HG02884 (cell line): ENCODE measurements at regions not wholly inside any gene's neighbourhood (a gene's known extent, or its start where the extent isn't known, plus 50 kb on each side); places are given as distances from the start of the nearest gene placed in this dataset.
"Not testable (repeated sequence)": the region's sequence is repeated elsewhere in the genome, so short reads cannot be mapped to it uniquely, and the experiment has no call there.

ENCODE experiments used
- ATAC-seq: cut with Tn5 transposase; IDR thresholded peaks from one replicate; pipeline ENCODE4 v1.9.1; 2021; ENCODE audit warnings: mild to moderate bottlenecking, moderate library complexity; ENCODE audit not compliant: unreplicated experiment

DNA sequence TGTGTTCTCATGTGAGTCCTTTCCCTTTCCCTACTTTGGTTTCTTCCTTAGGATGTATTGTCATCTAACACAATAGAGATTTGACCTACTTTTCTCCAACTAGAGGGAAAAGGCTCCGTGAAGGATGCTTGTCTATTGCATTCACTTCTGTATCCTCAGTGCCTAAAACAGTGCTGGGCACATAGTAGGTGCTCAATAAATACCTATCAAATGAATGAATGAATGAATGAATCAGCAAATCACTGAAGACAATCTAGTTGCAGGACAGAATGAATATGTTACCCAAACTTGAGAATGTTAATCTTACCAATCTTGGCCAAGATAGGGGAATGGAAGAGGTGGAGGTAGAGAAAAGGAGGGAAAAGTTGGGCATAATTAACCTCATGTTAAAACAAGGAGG lies 131.2 kb upstream of the FOXN2 start:
- no peak for ATAC-seq

GRCh38 chr2:48183991-48184390 lies 130.5 kb upstream of the FOXN2 start:
- no peak for ATAC-seq

- ATAC-seq = no peak
Measured at GRCh38 chr2:48187503-48187902, 127.0 kb upstream of the FOXN2 start.

DNA sequence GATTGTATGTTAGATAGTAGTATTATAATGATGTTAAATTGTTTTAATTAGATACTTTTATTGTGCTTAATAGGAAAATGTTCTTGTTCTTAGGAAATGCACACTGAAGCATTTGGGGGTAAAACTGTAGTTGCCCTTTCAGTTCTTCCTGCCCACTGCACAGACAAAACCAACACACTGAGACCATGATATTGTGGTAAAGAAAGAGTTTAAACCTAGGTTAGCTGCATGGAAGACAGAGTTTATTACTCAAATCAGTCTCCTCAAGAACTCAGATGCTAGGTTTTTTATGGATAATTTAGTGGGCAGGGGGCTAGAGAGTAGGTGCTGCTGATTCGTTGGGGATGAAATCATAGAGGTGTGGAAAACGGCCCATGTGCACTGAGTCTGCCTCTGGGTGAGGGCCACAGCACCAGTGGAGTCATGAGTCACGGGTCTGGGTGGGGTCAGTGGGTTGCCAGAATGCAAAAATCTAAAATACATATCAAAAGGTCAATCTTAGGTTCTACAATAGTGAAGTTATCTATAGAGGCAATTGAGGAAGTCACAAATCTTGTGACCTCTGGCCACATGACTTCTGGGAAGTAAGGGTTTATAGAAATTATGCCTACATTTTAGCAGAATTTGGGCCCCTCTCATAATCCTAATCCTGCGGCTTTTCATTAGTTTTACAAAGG lies 124.8 kb upstream of the FOXN2 start:
- ATAC-seq = no peak

DNA sequence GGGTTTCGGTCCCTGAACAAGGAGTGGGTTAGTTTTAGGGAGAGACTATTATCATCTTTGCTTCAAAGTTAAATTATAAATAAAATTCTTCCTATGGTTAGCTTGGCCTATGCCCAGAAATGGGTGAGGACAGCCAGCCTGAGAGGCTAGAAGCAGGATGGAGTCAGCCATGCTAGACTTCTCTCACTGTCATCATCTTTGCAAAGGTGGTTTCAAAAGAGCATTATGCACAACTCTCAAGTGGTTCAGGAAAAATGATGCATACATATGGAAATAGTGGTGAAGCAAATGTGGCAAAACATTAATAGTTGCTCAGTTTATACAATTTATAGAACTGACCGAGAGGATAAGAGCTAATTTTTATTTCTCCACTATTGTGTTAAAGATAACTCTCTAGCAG lies 124.3 kb upstream of the FOXN2 start:
- no peak for ATAC-seq

DNA sequence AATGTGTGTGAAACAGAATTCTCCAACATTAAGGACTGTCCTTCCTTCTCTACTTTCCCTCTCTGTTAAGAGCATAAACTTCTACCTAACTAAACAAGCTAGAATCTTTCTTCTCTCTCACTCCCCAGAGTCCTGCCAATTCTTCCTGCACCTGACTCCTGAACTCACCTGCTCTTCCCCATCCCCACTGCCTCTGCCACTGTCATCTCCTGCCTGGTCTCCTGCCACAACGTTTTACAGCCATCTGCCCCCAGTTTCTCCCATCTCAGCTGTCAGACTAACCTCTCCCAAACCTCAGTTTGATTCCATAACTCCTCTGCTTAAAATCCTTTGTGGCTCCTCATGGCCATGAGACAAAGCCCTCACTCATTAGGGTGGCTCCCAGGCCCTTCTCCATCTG lies 119.8 kb upstream of the FOXN2 start:
- no peak for ATAC-seq

DNA sequence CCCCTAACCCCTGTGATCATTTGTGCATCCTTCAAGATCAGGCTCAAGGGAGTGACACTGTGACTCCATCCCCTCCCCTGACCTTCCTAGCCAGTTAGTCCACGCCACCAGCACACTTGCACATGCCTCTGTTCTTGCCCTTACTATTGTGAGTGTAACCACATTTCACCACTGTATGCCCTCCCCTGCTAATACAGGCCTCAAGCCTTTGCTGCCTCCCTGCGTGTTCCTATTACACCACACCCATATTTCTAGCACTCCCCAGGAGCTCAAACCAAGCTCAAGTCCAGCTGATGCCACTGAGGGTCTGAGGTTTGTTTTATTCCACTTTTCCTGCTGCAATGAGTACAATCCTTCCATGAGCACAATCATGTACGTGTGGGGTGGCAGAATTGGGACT lies 119.3 kb upstream of the FOXN2 start:
- no peak for ATAC-seq

- ATAC-seq = no peak
Measured at GRCh38 chr2:48197618-48198017, 116.9 kb upstream of the FOXN2 start.

- ATAC-seq = no peak
Measured at GRCh38 chr2:48198371-48198770, 116.1 kb upstream of the FOXN2 start.

DNA sequence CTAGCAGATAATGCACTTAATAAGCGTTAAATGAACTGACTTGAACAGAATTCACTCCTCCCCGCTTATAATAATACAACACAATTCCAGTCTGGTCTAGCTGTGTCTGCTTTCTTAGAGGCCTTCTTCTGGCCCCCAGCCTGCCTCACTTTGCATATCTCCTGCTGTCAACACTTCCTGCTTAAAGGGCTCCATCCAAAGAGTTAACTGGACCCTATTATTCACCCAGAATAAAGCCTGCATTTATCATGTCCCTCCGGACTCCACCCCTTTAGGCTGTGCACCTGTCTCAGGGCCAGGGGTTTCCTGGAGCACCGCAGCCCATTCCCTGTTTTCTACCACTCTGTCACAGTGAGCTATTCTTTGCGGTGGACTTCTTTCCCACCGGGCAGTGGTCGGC lies 115.4 kb upstream of the FOXN2 start:
- no peak for ATAC-seq

DNA sequence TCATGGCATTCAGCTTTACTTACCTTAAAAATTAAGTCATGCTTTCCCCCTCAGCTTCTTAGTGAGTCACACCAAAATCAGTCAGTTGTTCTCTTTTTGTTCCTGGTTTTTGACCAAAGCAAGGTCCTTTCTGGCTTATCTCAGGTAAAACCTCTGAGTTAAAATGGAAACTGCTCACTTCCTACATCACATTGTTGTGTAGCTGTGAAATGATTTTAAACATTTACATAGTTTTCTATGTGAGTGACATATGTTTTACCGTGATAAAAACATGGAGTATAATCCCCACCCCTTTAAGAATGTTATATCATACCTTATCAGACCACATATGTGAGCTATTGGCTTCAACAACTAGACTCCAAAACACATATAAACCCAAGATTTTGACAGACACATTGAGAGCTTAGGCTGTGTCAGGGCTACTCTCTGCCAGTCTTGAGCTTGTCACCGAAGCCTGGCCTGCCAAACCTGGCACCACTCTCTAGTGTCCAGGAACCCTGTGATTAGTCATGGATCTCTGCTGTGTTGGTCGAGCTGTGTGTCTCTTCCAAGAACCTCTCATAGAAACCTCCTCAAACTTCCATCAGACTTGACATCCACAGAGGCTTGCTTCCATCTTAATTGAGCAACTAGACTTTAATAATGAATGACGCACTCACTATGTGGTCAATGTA lies 113.7 kb upstream of the FOXN2 start:
- peak; percentile 66 for ATAC-seq

GRCh38 chr2:48201435-48201834 lies 113.0 kb upstream of the FOXN2 start:
- not testable (repeated sequence) for ATAC-seq

DNA sequence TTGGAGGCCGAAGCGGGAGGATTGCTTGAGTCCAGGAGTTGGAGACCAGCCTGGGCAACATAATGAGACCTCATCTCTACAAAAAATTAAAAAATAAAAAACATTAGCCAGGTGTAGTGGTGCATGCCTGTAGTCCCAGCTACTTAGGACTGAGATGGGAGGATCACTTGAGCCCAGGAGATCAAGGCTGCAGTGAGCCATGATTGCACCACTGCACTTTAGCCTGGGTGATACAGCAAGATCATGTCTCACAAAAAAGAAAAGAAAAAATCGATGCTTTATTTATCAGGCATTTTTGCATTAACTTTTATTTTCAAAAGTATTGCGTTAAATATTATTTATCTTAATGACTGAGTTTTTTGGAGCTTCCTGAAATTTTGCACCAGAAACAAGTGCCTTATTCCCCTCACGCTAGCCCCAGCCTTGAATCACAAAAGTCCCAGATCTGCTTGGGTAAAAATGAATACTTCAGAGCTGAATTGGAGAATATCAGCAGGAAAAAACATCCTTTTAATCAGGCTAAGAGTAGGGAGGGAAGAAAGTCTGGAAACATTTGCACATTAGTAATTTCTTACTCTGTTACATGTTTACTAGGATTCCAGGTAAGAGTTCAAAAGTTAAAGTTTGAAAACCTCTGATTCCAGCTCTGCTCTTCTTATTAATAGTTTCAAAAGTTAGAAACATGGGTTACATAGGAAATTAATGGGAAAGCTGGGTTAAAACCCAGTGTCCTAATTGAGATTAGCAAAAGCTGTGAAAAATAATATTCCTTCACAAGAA lies 111.4 kb upstream of the FOXN2 start:
- ATAC-seq = no peak

GRCh38 chr2:48203668-48204067 lies 110.8 kb upstream of the FOXN2 start:
- no peak for ATAC-seq

GRCh38 chr2:48204750-48205136 lies 109.7 kb upstream of the FOXN2 start:
- no peak for ATAC-seq

- peak; percentile 44 for ATAC-seq
Measured at GRCh38 chr2:48205137-48205798, 109.2 kb upstream of the FOXN2 start.

- not testable (repeated sequence) for ATAC-seq
Measured at GRCh38 chr2:48206056-48206656, 108.3 kb upstream of the FOXN2 start.

- no peak for ATAC-seq
Measured at GRCh38 chr2:48207201-48207641, 107.3 kb upstream of the FOXN2 start.

- ATAC-seq = no peak
Measured at GRCh38 chr2:48207851-48208250, 106.6 kb upstream of the FOXN2 start.

- ATAC-seq = no peak
Measured at GRCh38 chr2:48209214-48209885, 105.1 kb upstream of the FOXN2 start.
